PC-9 (cell line): ENCODE measurements at regions not wholly inside any gene's neighbourhood (a gene's known extent, or its start where the extent isn't known, plus 50 kb on each side); places are given as distances from the start of the nearest gene placed in this dataset.

Source experiments
- CTCF ChIP-seq: fragments of 200-600 bp; sonication (generic); conservative IDR thresholded peaks from 2 replicates; pipeline ENCODE4 v1.6.1; 2017; ENCODE audit warnings: mixed run types, antibody characterized with exemption, mild to moderate bottlenecking, moderate library complexity
- EZH2 ChIP-seq: fragments of 200-600 bp; sonication (generic); IDR thresholded peaks from 2 replicates; pipeline ENCODE4 v1.8.0; 2017; ENCODE audit warnings: antibody characterized with exemption, low read depth

- TF ChIP-seq CTCF (no peak), EZH2 (no peak)
These were observed 625.9 kb upstream of the AGA start for GRCh38 chr4:178068136-178068535.
